ENCODE measurements at regions not wholly inside any gene's neighbourhood (a gene's known extent, or its start where the extent isn't known, plus 50 kb on each side); places are given as distances from the start of the nearest gene placed in this dataset.

DNA sequence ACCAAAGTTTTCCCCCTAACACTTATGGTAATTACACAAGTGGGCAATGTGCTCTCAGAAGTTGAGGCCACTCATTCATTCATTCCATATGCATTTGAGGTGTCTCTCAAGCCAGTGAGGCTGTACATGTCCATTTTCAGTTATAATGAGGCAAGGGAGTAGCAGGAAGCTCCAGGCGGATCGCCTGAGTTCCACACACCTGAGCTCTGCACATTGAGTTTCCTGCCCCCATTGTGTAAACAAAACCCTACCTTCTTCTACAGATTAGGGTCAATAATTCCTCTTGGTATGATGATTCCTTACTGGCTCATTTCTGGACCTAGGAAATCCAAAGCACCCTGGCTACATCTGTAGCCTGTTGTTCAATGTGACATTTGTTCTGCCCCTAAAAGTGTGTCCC lies 555.3 kb downstream of the MED13L start:
- no peak for TF ChIP-seq EP300 (IDR thresholded peaks at IDR 0.05; ENCODE audit: borderline replicate concordance in 1 of 2, low read depth in 2 of 2, low read length in 2 of 2)
- TF ChIP-seq CTCF (IDR thresholded peaks at IDR 0.05; ENCODE audit: control extremely low read depth in 1 of 3, insufficient read depth in 1 of 3, low read depth in 1 of 3, low read length in 3 of 3) = no peak
- TF ChIP-seq, protein P1, sequence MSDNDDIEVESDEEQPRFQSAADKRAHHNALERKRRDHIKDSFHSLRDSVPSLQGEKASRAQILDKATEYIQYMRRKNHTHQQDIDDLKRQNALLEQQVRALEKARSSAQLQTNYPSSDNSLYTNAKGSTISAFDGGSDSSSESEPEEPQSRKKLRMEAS (IDR thresholded peaks at IDR 0.05) = no peak
- no peak for TF ChIP-seq TAF1 (IDR thresholded peaks at IDR 0.05; ENCODE audit: low read depth, low read length)
- TF ChIP-seq JUND (IDR thresholded peaks at IDR 0.05; ENCODE audit: low read length) = no peak
- TF ChIP-seq ASH2L (IDR thresholded peaks at IDR 0.05; ENCODE audit: low read length) = no peak
- no peak for TF ChIP-seq BCL11A (IDR thresholded peaks at IDR 0.05; ENCODE audit: low read depth in 2 of 2, low read length in 2 of 2)
- TF ChIP-seq RBBP5 (IDR thresholded peaks at IDR 0.05; ENCODE audit: borderline replicate concordance, low read depth, low read length) = no peak
- TF ChIP-seq CREB1 (IDR thresholded peaks at IDR 0.05) = no peak
- TF ChIP-seq POLR2A (IDR thresholded peaks at IDR 0.05; ENCODE audit: control extremely low read depth in 1 of 2, low read depth in 2 of 2, low read length in 2 of 2) = no peak
- TF ChIP-seq ZNF274 (IDR thresholded peaks at IDR 0.05; ENCODE audit: borderline replicate concordance, extremely low read depth, low read length) = no peak
- no peak for TF ChIP-seq ATF2 (IDR thresholded peaks at IDR 0.05; ENCODE audit: low read length)
- TF ChIP-seq POU5F1 (IDR thresholded peaks at IDR 0.05; ENCODE audit: low read depth, low read length) = no peak
- no peak for TF ChIP-seq ATF3 (IDR thresholded peaks at IDR 0.05; ENCODE audit: insufficient read depth, low read depth, low read length)

Measured in H1 (cell line).